GM19240 (cell line): ENCODE measurements at regions not wholly inside any gene's neighbourhood (a gene's known extent, or its start where the extent isn't known, plus 50 kb on each side); places are given as distances from the start of the nearest gene placed in this dataset.
"Not testable (repeated sequence)": the region's sequence is repeated elsewhere in the genome, so short reads cannot be mapped to it uniquely, and the experiment has no call there.

Experiments
- DNase-seq: peaks from one replicate; pipeline ENCODE4 v3.0.0; 2011; ENCODE audit warnings: low spot score; ENCODE audit not compliant: insufficient read length

DNA sequence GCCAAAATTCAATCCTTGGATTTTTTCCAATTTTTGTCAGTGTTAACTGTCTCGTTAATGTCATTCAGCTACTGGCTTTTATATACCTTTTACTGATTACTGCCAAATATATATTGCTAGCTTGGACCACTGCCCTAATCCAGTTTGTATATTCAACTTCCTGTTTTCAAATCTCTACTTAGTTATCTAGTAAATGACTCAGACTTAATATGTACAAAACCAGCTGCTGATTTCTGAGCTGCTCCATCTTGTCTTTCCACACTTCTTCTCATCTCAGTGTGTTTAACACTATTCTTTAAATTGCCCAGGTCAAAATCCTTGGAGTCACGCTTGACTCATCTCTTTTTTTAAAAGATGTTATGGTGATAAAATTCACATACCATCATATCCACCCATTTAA lies 1196.7 kb downstream of the RAPGEF2 start:
- no peak for DNase-seq

DNA sequence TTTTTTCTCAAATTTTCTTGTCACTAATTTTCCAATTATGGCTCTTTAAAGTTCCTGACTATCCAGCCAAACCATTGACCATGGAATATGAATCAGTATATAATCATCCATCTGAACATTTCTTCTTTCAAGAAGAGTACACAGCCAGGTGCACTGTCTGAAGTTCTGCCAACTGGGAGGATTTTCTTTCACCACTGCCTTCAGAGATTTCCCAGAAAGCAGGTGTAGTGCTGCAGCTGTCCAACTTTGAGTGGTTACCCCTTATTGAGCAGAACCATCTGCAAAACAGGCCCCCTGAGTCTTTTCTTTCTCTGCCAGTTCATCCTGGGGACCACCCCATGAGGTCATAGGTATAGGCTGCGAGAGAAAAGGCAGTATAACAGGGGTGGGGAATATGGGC lies 1213.2 kb downstream of the RAPGEF2 start:
- DNase-seq: no peak

DNA sequence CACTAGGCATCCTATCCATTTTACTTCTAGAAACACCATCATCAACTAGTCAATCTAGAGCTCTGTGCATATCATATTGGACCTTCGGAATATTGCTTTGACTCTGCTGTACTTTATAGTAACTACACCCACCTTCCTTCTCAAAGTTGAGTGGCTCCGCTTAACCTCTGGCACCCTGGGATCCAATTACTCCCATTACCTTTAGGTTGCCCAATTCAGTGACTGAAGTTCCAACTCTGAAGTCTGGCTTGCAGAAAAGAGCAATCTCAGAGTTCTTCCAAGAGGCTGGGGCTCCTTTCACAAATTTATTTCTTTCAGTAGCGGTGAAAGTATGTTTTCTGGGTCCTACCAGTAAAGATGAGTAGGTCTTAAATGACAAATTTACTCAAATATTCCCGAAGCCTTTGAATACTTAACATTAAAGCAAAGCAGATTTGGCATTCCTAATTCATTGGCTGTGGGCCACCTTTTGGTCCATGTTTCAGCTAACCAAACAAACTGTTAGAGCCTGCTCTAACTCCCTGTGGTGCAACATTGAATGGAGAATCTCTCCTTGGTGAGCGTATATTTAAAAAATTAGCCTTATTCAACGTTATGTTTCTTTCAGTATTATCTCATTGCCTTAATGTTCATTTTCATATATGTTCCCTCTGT lies 1215.8 kb downstream of the RAPGEF2 start:
- DNase-seq: no peak

DNA sequence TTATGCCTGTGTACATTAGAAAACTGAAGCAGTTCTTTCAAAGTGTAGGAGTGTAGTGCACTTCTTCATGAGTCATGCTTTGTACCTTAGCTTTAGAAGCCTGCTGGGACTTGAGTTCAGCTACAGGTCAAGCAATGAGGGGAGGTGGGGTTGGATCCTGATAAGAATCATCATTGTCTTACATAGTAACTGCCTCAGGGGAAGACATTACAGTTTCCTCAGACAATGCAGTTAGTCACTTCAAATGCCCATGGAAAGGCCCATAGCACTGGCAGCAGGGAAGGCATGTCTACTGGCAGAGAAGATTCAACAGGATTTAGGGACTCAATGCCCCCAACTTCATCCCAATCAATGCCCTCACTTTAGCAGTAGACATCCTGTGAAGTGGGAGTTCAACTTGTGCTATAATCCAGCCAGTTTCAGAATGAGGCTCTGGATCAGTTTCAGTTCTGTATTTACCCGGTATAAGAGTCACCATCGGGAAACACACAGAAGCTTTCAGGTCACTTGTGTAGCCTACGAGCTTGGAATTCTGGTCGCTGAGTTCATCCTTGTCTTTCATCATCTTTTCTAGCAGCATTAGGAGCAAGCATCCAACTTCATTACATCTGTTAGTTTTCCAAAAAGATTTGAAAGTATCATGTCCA lies 1216.5 kb downstream of the RAPGEF2 start:
- DNase-seq: no peak

DNA sequence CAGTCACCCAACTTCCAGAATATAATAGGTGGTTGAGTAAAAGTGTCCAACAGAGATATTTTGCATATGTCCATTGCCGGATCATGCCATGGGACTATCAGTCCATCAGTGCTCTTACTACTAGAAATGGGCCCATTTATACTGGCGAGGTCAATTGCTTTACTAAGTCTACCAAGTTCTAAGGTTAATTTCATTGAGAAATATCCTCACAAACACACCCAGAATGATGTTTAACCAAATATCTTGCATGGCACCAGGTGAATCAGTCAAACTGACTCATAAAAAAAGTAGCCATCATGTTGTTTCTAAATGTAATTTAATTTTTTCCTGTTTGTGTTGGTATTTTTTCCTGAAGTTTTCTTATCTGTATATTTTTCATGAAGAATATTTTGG lies 1217.0 kb downstream of the RAPGEF2 start:
- no peak for DNase-seq

DNA sequence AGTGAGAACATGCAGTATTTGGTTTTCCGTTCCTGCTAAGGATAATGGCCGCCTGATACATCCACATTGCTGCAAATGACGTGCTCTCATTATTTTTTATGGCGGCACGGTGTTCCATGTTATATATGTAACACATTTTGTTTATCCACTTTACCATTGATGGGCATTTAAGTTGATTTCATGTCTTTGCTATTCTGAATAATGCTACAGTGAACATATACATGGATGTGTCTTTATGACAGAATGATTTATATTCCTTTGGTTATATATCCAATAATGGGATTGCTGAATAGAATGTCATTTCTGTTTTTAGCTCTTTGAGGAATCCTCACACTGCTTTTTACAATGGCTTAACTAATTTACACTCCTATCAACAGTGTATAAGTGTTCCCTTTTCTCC lies 1223.2 kb downstream of the RAPGEF2 start:
- no peak for DNase-seq

DNA sequence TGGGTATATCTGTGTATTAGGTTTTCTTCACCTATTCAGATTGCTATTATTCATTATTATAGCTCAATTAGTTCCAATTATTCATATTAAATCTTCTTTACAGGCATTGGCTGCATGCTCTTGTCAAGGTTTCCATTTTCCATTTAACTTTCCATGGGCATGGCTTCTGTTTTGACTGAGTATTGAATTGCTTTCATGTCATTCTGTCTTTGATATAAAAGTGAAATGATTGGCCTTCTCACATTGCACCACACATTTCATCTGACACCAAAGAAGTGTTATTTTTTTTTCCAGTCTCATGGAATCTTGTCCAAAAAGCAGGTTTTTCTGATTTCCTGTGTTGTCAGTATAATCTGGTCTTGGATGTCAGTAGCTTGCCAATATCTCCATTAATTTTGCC lies 1244.3 kb downstream of the RAPGEF2 start:
- DNase-seq: no peak

DNA sequence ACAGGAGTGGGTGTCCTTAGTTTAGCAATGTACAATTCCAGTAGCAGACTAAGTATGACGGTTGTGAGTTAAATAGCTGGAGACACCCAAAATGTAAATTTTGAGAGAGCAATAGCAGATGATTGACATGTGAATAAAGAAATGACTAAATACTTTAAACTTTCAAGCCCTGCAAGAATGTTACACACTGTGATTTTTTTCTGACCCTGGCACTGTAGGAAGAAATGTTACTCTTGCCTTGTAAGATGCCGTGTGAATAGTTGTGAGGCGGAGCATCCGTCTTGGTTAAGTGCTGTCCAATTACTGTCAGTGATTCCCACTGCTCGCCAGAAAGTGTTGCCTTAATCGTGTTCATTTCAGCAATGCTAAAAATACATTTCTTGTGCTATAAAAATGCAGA lies 1248.1 kb downstream of the RAPGEF2 start:
- no peak for DNase-seq

DNA sequence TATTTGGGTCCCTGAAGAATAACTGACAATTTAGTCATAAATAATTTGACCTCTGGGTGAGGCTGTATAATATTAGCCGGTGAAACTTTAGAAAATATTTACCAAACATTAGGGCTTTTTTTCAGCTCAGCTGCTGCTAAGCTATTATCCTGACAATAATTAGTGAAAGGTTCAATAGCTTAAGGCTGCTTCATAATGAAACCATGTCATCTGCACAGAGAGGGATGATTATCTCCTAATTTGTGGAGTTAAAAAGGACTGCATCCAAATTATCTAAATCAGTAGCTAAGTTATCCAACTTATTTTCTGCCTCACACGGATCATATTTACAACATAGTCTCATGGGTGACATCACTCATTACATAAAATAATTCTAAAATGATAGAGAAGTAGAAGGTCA lies 1249.8 kb downstream of the RAPGEF2 start:
- DNase-seq: no peak

DNA sequence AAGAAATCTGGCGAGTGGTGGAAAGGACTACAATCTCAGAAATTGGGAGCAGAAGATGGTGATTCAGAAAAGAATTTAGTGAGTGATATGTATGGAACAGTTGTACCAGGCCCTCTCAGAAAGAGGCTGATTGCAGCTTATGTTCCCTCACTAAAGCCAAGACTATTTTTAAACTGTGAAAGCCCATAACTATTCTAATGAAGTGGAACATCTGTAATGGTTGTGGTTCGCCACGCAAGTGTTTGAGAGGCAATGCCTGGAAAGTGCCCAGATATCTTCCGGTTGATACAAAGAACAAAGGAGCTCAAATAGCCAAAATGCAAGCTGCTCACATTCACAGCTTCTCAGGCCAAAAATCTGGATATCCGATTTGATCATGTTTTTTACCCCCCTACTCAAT lies 1250.7 kb downstream of the RAPGEF2 start:
- DNase-seq: no peak

DNA sequence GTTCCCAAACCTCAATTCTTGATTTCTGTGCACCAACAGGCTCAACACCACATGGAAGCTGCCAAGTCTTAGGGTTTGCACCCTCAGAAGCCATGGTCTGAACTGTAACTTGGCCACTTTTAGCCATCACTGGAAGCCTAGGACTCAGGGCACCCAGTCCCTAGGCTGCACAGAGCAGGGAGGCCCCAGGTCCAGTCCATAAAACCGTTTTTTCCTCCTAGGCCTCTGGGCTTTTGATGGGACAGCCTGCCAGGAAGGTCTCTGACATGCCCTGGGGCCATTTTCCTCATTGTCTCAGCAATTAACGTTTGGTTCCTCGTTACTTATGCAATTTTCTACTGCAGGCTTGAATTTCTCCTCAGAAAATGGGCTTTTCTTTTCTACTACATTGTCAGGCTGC lies 1259.6 kb downstream of the RAPGEF2 start:
- no peak for DNase-seq

DNA sequence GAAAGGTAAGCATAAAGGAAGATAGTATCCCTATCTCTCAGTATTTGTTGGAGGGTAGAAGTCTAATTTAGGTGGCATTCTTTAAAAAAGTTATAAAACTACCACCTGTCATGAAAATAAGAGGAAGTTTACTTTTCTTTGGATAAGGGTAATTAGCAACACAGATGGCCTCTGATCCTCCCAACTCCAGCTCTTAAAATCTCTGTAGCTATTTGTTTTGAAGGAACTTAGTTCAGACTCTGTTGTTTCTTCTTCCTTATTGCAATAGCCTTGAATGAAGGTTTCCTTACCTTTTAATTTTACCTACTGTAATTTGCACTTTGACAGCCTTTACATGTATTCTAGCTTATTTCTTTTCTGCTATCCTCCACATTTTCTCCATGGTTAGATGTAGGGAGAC lies 1261.3 kb downstream of the RAPGEF2 start:
- no peak for DNase-seq

DNA sequence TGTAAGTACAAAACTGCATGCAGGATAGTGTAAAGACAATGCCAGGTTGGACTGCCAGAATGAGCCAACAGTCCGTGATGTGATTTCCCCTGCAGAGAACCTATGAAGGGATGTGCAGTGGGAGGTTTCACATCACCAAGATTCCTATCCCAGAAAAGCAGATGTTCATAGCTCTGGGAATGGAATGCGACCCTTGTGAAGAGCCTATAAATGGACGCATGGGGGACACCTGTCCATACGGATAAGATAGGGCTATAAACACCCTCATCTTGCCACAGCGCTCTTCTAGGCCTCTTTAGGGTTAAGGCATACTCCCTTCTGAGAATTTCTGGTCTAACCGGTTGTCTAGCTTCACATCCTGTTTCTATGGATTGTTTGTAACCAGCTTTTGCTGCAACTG lies 1261.8 kb downstream of the RAPGEF2 start:
- not testable (repeated sequence) for DNase-seq

DNA sequence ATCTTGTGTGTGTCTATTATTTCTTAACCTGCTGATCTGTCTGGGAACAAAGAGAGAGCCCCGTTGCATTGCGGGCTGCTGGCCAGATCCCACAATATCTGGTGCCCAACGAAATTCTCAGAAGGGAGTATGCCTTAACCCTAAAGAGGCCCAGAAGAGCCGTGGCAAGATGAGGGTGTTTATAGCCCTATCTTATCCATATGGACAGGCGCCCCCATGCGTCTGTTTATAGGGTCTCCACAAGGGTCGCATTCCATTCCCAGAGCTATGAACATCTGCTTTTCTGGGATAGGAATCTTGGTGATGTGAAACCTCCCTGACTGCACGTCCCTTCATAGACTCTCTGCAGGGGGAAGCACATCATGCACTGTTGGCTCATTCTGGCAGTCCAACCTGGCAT lies 1262.5 kb downstream of the RAPGEF2 start:
- not testable (repeated sequence) for DNase-seq

DNA sequence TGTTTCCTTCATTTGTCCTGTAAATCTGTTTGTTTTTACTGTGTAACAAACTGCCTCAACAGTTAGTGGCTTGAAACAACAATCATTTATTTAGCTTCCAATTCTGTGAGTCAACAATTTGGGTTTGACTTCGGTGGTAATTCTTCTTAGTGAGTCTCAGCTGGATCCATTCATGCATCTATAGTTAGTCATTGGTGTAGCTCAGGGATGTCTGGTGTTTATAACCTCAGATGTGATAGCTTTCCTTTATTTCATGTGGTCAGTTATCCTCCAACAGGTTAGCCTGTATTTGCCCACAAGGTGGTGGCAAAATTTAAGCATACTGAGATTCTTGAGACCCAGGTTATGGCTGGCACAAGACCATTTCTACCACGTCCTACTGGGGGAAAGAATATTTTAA lies 1267.2 kb downstream of the RAPGEF2 start:
- DNase-seq: no peak

DNA sequence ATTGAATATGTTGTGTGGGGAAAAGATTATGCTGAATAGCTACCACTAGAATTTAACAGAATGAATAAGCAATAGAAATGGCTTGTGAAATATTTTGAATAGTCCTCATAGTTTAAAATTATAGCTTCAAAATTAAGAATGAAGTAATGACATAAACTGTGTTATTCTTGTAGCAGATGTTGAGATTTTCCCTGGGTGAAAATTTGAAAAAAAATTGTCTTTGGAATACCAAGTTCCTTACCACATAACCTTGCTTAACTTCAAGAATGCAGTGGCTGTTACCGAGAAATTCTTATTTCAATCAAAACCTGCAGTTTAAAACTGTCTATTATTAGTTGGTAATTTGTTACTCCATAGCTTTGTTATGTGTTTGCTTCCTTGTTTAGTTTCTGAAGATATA lies 1268.6 kb downstream of the RAPGEF2 start:
- no peak for DNase-seq

DNA sequence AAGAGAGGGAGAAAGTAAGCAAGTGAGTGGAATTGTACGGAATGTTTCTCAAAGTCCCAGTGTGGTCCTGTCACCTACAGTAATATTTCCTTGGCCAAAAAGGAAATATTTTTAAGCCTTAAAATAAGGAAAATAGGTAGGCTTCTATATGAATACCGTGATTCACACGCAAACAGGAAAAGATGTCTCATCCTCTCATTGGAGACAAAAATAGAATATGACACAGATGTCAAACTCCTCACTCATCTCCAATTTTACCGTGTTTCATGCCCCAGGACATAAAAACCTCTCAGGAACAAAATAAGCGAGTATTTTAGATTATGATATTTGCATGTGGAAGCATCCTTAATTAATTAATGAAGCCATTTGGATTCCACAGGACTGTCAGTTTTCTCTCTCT lies 1269.5 kb downstream of the RAPGEF2 start:
- DNase-seq: no peak

DNA sequence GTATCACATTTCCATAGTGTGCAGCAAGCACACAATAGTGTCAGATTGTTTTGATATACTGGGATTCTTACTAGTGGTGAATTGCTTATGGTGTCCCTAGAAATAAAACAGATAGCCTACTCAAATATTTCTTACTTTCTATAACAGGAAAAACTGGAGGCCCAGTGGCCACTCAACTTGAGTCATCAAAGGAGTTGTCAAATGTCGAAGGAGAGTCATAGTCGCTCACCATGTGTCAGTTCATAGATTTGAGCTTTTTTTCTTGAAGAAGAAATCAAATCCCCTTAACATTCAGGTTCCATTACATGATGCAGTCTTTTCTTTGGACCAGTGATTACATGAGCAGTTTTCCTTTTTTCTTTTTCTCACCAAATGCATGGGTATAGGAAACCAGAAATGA lies 1271.0 kb downstream of the RAPGEF2 start:
- no peak for DNase-seq

DNA sequence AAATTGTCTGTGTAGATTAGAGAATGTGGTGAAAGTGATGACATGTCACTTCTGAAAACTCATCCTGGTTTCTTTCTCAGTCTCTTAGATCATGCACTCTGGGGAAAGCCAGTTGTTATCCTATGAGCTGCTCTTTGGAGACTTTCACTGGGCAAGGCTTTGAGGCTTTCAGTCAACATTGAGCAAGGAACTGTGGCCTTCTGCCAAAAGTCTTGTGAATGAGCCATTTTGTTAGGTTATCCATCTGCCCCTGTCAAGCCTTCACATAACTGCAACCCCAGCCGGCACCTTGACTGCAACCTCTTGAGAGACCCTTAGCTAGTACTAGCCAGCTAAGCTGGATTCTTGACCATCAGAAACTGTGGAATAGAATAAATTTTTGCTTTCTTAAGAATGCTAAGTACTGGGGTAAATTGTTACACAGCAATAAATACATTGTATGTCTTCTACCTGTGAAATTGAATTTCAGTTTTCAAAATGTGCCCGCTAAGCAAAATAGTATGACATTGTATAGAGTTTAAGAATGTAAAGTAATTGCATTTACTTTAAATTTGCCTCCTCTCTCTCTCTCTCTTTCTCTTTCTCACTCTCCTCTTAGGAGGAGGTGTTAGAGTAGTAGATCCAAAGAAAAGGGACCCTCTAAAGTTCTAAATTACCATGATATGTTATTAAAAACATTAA lies 1273.0 kb downstream of the RAPGEF2 start:
- DNase-seq: no peak

DNA sequence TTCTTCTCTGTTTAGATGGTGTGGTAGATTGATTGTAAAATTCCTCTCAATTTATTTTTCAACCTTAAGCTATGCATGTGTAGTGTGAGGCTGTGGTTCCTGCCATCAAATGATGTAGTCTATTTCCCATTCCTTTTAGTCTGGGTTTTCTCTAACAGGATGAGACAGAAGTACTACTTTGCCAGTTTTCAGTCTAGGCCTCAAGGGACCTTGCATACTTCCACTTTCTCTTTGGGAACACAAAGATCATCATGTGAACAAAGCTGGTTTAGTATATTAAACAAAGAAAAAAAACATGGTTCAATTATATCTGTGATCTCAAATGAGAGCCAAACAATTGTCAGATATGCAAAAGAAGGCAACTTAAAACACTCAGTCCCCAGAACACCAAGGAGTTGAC lies 1284.0 kb downstream of the RAPGEF2 start:
- DNase-seq: no peak

DNA sequence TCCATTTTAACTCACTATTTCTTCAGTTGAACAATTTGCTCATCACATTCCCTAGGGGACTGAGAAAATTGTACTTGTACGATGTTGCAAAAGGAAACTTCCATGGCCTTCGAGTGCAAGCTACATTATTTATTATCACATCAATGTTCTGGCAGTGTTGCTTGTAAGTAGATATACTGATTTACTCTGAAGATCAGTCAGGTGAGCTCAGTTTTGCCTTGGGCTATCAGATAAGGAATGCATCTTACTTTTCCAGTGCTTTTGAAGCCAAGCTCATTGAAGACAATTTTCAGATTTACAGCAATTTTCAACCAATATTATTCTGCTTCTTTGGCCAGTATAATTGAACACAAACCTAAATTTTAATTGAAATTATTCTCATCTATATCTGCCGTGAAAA lies 1296.9 kb downstream of the RAPGEF2 start:
- DNase-seq: no peak

DNA sequence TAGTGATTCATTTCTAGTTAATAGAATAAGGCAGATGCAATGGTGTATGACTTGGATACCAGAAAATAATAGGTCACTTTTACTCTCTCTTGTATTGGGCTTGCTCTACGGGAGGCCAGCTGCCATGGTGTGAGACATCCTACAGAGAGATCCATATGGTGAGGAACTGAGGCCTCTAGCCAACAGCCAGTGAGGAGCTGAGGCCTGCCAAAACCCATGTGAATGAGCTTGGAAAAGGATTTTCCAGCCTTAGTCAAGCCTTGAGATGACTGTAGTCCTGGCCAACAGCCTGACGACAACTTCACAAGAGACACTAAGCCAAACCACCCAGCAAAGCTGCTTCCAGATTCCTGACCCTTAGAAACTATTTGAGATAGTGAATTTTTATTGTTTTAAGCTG lies 1300.2 kb downstream of the RAPGEF2 start:
- DNase-seq: no peak

DNA sequence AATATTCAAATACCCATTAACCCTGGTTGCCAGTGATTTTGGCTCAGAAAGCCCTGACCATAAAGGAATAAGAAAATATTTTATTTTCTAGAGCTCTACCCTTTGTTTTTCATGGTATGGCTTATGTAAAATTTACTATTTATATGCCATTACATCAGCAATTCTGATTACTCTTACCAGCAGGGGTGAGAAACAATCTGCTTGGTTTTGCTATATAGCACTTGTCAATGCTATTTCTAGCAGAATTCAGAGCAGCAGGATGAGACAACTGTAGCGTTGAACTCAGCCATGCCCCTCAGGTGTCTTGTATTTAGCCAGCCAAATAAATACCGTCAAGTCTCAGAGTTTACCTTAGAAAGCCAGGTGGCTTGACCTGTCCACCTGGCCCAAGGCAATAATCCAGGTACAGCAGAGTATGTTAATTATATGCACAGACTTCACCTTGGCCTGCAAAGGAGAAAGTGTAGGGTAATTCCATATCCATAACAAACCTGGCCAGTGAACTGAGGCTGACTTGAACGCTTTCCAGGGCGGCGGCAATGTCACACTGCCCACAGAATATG lies 1303.5 kb downstream of the RAPGEF2 start:
- DNase-seq: no peak
